Lower lobe of right lung (tissue), 2 donors: ENCODE measurements at regions not wholly inside any gene's neighbourhood (a gene's known extent, or its start where the extent isn't known, plus 50 kb on each side); places are given as distances from the start of the nearest gene placed in this dataset.

Experiments used
- ATAC-seq, 2 donors: fragments of 200-7000 bp; cut with Tn5 transposase; one replicate each; pipeline ENCODE4 v1.9.1; 2020 to 2022; ENCODE audit warnings: mild to moderate bottlenecking in 2 of 2, moderate library complexity in 2 of 2
- DNase-seq: peaks from one replicate; pipeline ENCODE4 v3.0.0-alpha.2; 2020
- H3K27ac ChIP-seq: fragments of 200-600 bp; one replicate; pipeline ENCODE4 v1.8.0; 2022
- H3K27me3 ChIP-seq: fragments of 200-600 bp; one replicate; pipeline ENCODE4 v1.8.0; 2022; ENCODE audit warnings: low read depth
- H3K36me3 ChIP-seq: fragments of 200-600 bp; one replicate; pipeline ENCODE4 v1.8.0; 2022; ENCODE audit warnings: mild to moderate bottlenecking
- H3K4me1 ChIP-seq: fragments of 200-600 bp; one replicate; pipeline ENCODE4 v1.8.0; 2022
- H3K4me3 ChIP-seq: fragments of 200-600 bp; one replicate; pipeline ENCODE4 v1.8.0; 2022; ENCODE audit warnings: mild to moderate bottlenecking
- H3K9me3 ChIP-seq: fragments of 200-600 bp; one replicate; pipeline ENCODE4 v1.8.0; 2022
- intact Hi-C: fragments of 100-400 bp; cut with DNase I; formaldehyde crosslinking; loops from one replicate; pipeline ENCODE4 v1.11.0; 2022
- TF ChIP-seq, protein P1 (sequence below): fragments of 200-600 bp; IDR thresholded peaks from one replicate; pipeline ENCODE4 v1.8.0; 2022; ENCODE audit warnings: antibody characterized with exemption, mild to moderate bottlenecking
- donor health status: DM: no; HTN: yes; CAD: no; lungs with severe emphysema.

DNA sequence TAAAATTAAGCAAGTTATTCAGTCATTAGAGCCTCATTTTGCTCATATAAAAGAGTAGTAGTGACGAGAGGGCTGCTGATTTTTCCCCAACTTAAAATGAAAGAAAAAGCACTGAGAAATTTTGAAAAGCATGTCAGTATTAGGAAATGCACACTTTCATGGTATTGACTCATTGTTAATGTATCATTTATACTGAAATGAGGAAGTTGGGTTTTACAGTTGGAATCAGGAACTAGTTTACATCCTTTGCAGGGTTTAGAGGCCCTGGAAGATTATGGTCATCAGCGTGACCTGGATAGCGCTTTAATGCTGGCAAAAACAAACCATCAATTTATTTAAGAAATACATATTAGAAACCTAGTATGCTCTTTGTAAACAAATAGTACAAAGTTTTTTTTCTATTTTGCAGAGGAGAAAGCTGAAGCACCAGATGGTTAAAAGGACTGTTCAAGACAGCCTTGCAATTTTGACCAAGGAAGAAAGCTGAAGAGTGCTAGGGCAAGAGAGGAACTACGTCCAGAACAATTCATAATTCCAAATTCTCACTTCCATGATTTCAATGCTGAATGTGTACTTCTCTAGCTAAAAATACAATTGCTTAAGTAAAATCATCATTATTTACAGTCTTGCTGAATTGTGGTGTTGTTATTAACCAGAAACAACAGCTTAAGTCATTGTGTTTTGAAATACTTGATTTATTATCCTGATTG, 94.8 kb upstream of the SGIP1 start:
- Histone ChIP-seq H3K27me3 (no peaks in the 10 kb centered on the region), H3K36me3 (no peaks in the 10 kb centered on the region), H3K4me1 (peaks cover 18% of the 10 kb centered on the region), H3K9me3 (no peaks in the 10 kb centered on the region), H3K27ac (peak overlapping the region; percentile 31), H3K4me3 (no peak overlapping the region)
- intact Hi-C loops: loop anchor here (10.0 kb wide), 1 partner anchor 84 kb away; no protein-coding TSS in a partner anchor
- DNase-seq: no peak
- ATAC-seq: peak; percentile 66 to 67
- TF ChIP-seq, protein P1, sequence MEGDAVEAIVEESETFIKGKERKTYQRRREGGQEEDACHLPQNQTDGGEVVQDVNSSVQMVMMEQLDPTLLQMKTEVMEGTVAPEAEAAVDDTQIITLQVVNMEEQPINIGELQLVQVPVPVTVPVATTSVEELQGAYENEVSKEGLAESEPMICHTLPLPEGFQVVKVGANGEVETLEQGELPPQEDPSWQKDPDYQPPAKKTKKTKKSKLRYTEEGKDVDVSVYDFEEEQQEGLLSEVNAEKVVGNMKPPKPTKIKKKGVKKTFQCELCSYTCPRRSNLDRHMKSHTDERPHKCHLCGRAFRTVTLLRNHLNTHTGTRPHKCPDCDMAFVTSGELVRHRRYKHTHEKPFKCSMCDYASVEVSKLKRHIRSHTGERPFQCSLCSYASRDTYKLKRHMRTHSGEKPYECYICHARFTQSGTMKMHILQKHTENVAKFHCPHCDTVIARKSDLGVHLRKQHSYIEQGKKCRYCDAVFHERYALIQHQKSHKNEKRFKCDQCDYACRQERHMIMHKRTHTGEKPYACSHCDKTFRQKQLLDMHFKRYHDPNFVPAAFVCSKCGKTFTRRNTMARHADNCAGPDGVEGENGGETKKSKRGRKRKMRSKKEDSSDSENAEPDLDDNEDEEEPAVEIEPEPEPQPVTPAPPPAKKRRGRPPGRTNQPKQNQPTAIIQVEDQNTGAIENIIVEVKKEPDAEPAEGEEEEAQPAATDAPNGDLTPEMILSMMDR: no peak

DNA sequence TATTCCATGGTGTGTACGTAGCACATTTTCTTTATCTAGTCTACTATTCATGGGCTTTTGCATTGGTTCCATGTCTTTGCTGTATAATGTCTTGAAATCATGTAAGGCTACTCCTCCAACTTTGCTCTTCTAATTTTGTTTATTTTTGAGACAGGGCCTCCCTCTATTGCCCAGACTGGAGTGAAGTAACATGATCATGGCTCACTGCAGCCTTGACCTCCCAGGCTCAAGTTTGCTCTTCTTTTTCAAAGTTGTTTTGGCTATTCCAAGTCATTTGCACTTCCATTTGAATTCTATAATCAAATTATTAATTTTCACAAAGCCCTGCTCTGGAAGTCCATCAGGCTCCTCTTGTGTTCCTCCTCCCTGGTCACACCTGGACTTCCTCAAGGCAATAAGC, 90.2 kb upstream of the SGIP1 start:
- intact Hi-C loops: loop anchor here (10.0 kb wide), 1 partner anchor 479 kb away; no protein-coding TSS in a partner anchor
- Histone ChIP-seq H3K4me3 (no peak overlapping the region), H3K27ac (no peak overlapping the region), H3K27me3 (no peaks in the 10 kb centered on the region), H3K4me1 (peaks cover 25% of the 10 kb centered on the region), H3K36me3 (no peaks in the 10 kb centered on the region), H3K9me3 (no peaks in the 10 kb centered on the region)
- TF ChIP-seq, protein P1: no peak
- DNase-seq: no peak
- ATAC-seq: no peak

DNA sequence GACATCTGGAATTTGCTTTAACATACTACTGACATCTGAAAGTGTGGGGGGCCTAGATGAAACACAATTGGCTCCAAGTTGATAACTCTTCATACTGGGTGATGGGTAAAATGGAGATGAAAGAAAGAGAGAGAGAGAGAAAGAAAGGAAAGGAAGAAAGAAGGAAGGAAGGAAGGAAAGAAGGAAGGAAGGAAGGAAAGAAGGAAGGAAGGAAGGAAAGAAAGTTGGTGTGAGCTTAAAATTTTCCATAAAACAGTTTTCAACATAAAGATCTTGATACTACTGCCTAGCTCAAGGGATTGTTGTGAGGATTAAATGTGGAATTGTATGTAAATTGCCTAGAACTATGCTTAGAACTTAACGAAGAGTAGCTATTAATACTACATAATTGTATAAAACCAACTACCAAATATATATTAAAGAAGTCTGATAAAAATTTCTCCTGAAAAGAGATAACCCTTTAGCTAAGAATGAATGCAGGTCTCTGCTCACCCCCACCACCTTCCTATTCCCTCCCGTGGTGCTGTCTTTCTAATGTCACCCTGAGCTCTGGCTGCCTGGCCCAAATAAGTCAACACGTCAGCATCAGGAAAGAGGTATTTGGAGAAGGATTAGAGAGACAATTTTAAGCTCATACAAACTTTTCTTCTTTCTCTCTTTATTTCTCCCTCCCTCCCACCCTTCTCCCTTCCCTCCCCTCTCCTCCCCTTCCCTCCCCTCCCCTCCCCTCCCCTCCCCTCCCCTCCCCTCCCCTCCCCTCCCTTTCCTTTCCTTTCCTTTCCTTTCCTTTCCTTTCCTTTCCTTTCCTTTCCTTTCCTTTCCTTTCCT, 89.3 kb upstream of the SGIP1 start:
- H3K27me3 ChIP-seq: no peaks in the 10 kb centered on the region
- no peak overlapping the region for H3K27ac ChIP-seq
- no peaks in the 10 kb centered on the region for H3K9me3 ChIP-seq
- intact Hi-C loops: loop anchor here (10.0 kb wide), 1 partner anchor 480 kb away; no protein-coding TSS in a partner anchor
- H3K36me3 ChIP-seq: no peaks in the 10 kb centered on the region
- ATAC-seq (no peak), DNase-seq (no peak)
- peaks cover 17% of the 10 kb centered on the region for H3K4me1 ChIP-seq
- no peak overlapping the region for H3K4me3 ChIP-seq
- TF ChIP-seq, protein P1: no peak

DNA sequence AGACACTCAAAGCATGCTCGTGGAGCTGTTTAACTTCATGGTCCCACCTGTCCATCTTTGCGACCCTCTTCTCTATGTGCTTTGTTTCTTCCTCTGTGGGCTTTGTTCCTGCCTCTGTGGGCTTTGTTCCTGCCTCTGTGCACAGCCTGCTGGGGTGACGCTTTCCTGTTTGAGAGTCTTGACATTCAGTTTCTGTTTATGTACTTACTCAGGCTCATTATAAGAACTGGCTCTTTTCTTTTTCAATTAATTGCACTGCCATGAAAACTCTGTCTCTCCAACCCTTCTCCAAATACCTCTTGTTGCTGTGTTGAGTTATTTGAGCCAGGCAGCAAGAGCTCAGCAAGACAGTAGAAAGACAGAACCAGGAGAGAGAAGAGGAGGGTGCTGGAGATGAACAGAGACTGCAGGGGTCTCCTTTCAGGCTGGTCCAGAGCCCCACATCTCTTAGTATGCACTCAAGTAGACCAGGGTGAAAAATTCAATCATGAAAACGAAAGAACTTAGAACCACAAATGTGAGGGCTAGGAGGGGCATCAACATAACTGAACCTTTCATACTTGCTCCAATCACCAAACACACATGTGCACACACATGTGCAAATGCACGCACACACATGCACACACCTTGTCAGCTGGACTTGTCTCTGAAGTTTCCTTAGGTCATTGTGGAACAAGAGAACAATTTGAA, 88.3 kb upstream of the SGIP1 start:
- H3K36me3 ChIP-seq: no peaks in the 10 kb centered on the region
- intact Hi-C loops: loop anchor here (2.0 to 10.0 kb wide), 2 partner anchors 193 to 481 kb away; no protein-coding TSS in a partner anchor
- peaks cover 20% of the 10 kb centered on the region for H3K4me1 ChIP-seq
- no peak overlapping the region for H3K4me3 ChIP-seq
- TF ChIP-seq, protein P1: no peak
- peak; percentile 71 to 75 for ATAC-seq
- no peaks in the 10 kb centered on the region for H3K9me3 ChIP-seq
- peak; percentile 47 for DNase-seq
- H3K27me3 ChIP-seq: no peaks in the 10 kb centered on the region
- peak overlapping the region; percentile 73 for H3K27ac ChIP-seq
